Amniotic stem cell (primary cell): ENCODE measurements at regions not wholly inside any gene's neighbourhood (a gene's known extent, or its start where the extent isn't known, plus 50 kb on each side); places are given as distances from the start of the nearest gene placed in this dataset.

Source experiments
- DNase-seq: peaks from one replicate; lab custom pipeline; 2025; lab: John Stamatoyannopoulos, UW

DNA sequence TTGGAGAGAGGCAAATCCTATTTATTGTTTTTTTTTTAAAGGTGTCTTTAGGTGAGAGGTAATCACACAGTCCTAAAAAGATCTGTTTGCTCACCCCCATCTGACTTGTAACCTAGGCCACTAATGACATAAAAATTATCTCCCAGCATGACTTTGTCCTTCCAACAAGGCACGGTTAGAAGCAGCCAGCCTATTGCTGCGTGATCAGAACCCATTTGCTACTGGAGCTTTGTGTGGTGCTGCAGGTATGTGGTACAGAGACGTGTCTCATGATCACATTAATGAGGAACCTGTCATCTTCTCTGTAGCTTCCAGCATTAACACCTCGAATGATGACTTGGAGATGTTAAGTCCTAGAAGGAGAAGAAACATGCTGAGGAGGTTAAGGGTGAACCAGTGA is 555.8 kb upstream of the TLE4 start:
- DNase-seq: no peak

- DNase-seq: no peak
Observed at GRCh38 chr9:79020276-79020675, 551.5 kb upstream of the TLE4 start.

DNA sequence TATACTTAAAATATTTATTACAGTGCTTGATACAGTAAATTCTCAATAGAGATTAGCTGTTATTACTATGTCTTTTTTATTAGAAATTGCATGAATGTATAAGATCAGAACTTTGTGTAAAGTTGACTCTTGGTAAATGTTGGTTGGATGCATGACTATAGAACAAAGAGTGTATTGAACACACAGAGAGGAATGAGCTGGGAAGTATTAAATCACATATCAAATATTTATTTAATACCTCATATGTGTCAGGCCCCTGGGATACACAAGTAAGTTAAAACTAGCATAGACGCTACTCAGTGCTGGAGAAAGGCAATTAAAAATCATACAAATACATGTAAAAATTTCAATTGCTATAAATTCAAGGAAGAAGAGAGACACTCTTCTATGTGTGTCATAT is 550.7 kb upstream of the TLE4 start:
- no peak for DNase-seq

DNA sequence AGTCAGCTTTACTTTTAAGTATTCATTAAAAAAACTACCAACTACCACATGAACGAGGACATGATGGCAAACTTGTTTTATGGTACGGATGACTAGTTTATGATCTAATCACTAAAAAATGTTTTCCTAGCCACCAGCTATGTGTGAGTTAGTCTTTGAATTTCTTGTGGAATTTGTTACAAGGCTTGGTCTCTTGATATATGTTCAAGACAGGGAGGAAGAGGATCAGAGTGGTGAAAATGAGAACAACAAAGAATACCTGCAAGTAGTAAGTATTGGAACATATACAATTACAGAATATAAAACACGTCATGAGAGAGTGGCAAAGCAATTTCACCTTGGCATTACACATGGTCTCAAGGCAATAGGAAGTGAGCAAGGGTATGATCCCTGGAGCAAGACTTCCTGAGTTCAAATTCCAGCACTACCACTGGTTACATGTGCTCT is 548.6 kb upstream of the TLE4 start:
- DNase-seq: no peak

DNA sequence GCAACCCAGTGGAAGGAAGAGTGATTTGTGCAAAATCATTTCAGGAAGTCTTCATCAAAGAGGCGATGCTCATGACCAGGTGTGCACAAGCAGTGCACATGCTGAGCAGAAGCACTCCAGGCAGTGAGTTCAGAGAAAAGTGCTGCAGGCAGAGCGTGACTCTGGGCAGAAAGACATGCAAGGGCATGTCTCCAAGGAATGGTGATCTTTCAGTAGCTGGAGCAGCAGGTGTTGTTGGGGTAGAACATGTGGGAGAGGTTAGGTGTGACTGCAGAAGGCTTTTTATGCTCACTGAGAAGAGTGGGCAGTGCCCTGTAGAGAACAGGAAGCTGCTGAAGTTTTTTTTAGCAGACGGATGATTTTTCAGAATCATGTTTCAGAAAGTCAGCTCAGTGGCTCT is 545.4 kb upstream of the TLE4 start:
- DNase-seq: no peak

- DNase-seq: no peak
Observed at GRCh38 chr9:79028101-79028500, 543.7 kb upstream of the TLE4 start.

GRCh38 chr9:79034583-79034982 is 537.2 kb upstream of the TLE4 start:
- DNase-seq: no peak

GRCh38 chr9:79037338-79037737 is 534.4 kb upstream of the TLE4 start:
- no peak for DNase-seq

DNA sequence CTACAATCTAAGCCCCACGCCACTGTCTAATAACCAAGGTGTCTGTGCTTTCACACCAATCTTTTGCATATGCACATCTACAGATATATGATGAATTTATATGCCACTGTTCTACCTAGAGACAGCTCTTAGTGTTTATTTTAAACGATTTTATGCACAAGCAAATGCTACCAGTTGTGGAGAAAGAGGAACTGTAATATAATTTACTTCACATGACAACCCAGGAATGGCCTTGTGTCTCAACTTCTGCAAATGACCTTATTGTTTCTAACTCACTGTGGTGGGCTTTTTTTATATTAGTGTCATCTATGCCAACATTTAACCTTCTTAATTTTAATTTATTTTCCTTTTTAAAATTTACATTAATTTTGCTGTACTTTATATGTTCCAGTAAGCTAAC is 531.1 kb upstream of the TLE4 start:
- DNase-seq: no peak

- no peak for DNase-seq
Observed at GRCh38 chr9:79041266-79041665, 530.5 kb upstream of the TLE4 start.

GRCh38 chr9:79043916-79044315 is 527.8 kb upstream of the TLE4 start:
- no peak for DNase-seq

DNA sequence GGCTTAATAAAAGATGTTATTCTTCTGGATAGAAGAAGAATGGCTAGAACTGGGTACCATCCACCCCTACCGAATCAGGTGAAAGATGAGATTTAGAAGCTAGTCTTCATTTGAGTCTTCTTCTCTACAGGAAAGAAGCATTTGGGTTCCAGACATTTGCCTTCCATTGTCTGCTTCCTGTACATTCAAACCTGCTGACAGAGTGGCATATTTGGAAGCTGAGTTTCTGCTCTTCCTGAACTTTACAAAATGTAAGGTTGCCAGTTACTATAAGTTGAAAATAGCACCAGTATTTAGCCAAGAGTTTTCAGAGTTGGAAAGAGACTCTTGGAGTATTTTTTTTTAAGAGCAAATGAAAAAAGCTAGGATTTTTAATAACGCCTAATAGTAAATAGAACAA is 525.4 kb upstream of the TLE4 start:
- DNase-seq: no peak

- DNase-seq: no peak
Observed at GRCh38 chr9:79049371-79049770, 522.4 kb upstream of the TLE4 start.

- no peak for DNase-seq
Observed at GRCh38 chr9:79053598-79053997, 518.2 kb upstream of the TLE4 start.

DNA sequence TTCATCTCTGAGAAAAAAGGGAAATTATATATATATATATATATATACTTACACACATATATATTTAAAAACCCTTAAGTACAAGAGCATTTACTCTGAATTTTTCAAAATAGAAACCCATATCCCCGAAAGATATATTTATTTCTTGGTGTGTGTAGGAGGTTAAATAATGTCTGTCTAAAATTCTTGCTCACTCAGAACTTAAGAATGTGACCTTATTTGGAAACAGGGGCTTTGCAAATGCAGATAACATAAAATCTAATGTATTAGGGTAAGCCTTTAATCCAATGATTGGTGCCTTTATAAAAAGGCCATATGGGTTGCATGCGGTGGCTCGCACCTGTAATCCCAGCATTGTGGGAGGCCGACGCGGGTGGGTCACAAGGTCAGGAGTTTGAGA is 517.3 kb upstream of the TLE4 start:
- DNase-seq: no peak

- no peak for DNase-seq
Observed at GRCh38 chr9:79056041-79056440, 515.7 kb upstream of the TLE4 start.

GRCh38 chr9:79057576-79057975 is 514.2 kb upstream of the TLE4 start:
- peak; percentile 15 for DNase-seq

GRCh38 chr9:79060766-79061165 is 511.0 kb upstream of the TLE4 start:
- DNase-seq: no peak

DNA sequence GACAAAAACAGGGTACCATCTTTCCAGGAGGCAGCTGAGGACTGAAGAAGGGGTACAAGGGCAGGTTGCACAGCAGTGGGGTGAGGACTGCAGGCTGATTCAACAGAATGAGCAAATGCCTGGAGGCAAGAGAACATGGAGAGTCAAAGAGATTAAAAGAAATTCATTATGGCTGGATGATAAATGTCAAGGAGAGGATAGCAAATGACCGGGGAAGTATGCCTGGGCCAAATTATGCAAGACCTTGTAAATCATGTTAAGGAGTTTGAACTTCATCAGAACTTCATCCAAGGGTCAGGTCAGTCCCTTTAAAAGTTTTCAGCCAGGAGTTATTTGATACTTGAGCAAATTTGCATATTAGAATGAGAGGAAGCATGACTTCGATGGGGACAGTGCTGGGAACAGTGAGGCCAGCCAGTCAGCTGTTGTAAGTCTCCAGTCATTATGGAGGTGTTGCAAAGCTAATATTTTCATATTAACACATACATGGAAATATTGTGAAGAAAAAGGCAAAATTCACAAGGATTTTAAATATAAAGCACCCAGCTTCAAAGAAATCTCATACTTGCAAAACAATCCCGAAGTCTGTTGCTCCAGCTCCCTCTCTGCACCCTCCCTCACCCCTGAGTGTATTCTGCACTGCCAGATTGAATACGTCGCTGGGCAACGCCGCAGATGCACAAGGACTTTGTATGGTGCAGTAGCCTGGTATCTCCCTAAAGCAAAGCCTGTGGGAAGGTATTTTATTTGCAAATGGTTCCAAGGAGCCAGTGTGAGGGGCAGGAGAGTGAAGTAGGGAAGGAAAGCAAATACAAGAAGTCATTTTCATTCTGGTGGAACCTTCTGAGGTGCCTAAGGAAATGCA is 509.8 kb upstream of the TLE4 start:
- no peak for DNase-seq

GRCh38 chr9:79073201-79073600 is 498.6 kb upstream of the TLE4 start:
- DNase-seq: no peak

- no peak for DNase-seq
Observed at GRCh38 chr9:79080536-79080935, 491.2 kb upstream of the TLE4 start.

DNA sequence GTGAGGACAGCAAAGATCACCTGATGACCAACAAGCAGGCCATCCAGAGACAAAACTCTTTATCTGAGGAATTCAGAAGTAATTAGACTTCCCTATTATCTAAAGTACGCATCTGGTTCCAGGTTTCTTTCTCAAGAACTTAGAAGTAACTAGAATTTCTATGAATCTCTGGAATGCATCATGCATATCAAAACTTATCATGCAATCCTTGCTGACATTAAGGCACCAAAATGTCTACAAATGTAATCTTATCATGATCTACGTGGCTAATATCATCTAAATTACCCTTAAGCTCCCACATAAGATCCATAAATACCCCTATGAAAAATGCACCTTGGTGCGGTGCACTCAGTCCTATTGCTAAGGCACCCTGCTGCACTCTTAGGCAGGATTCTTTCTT is 488.1 kb upstream of the TLE4 start:
- DNase-seq: no peak

- DNase-seq: no peak
Observed at GRCh38 chr9:79087133-79087532, 484.6 kb upstream of the TLE4 start.

DNA sequence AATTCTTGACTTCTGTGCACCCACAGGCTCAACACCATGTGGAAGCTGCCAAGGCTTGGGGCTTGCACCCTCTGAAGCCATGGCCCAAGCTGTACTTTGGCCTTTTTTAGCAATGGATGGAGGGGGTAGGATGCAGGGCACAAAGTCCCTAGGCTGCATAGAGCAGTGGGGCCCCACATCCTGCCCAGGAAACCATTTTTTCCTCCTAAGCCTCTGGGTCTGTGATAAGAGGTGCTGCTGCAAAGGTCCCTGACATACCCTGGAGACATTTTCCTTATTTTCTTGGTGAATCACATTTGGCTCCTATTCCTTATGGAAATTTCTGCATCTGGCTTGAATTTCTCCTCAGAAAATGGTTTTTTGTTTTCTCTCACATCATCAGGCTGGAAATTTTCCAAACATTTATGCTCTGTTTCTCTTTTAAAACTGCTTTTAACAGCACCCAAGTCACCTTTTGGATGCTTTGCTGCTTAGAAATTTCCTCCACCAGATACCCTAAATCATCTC is 482.7 kb upstream of the TLE4 start:
- DNase-seq: no peak
